H9 (cell line): ENCODE measurements at regions not wholly inside any gene's neighbourhood (a gene's known extent, or its start where the extent isn't known, plus 50 kb on each side); places are given as distances from the start of the nearest gene placed in this dataset.

ENCODE experiments used
- DNase-seq: peaks from one replicate; pipeline ENCODE4 v3.0.0-alpha.2; 2017
- H2AFZ ChIP-seq: one replicate; pipeline ENCODE4 v1.6.1; 2013; ENCODE audit warnings: mild to moderate bottlenecking, low read length, control low read depth, moderate library complexity
- H2AK5ac ChIP-seq: 2 replicates; pipeline ENCODE4 v1.6.1; 2013; ENCODE audit warnings: low read length, control low read depth, mixed read lengths; ENCODE audit not compliant: insufficient read length
- H2BK120ac ChIP-seq: one replicate; pipeline ENCODE4 v1.6.1; 2013; ENCODE audit warnings: low read depth, mild to moderate bottlenecking, low read length, control low read depth, inconsistent platforms; ENCODE audit not compliant: poor library complexity, severe bottlenecking
- H2BK12ac ChIP-seq: 2 replicates; pipeline ENCODE4 v1.6.1; 2013; ENCODE audit warnings: low read length, control low read depth, mixed read lengths, low read depth; ENCODE audit not compliant: insufficient read length
- H2BK15ac ChIP-seq: 2 replicates; pipeline ENCODE4 v1.6.1; 2013; ENCODE audit warnings: low read depth, low read length, control low read depth
- H2BK20ac ChIP-seq: one replicate; pipeline ENCODE4 v1.6.1; 2013; ENCODE audit warnings: low read depth, mild to moderate bottlenecking, low read length, control low read depth, inconsistent platforms; ENCODE audit not compliant: poor library complexity, severe bottlenecking
- H2BK5ac ChIP-seq: 2 replicates; pipeline ENCODE4 v1.6.1; 2013; ENCODE audit warnings: low read length, control low read depth, mixed read lengths; ENCODE audit not compliant: insufficient read length
- H3K14ac ChIP-seq: 2 replicates; pipeline ENCODE4 v1.6.1; 2013; ENCODE audit warnings: low read length, control low read depth; ENCODE audit not compliant: insufficient read depth
- H3K18ac ChIP-seq: 2 replicates; pipeline ENCODE4 v1.6.1; 2013; ENCODE audit warnings: low read depth, mild to moderate bottlenecking, mixed read lengths, low read length, control low read depth; ENCODE audit not compliant: insufficient read length
- H3K23ac ChIP-seq: 2 replicates; pipeline ENCODE4 v1.6.1; 2013; ENCODE audit warnings: low read length, control low read depth, mixed read lengths, low read depth; ENCODE audit not compliant: insufficient read length
- H3K23me2 ChIP-seq: 2 replicates; pipeline ENCODE4 v1.6.1; 2013; ENCODE audit warnings: low read depth, mild to moderate bottlenecking, mixed read lengths, low read length, control low read depth; ENCODE audit not compliant: insufficient read length, poor library complexity, severe bottlenecking
- H3K27ac ChIP-seq: 2 replicates; pipeline ENCODE4 v1.5.1; 2013; ENCODE audit warnings: low read length, control low read depth, mixed read lengths, low read depth; ENCODE audit not compliant: insufficient read length
- H3K27me3 ChIP-seq: 2 replicates; pipeline ENCODE4 v1.6.1; 2013; ENCODE audit warnings: low read length, control low read depth, inconsistent platforms; ENCODE audit not compliant: insufficient read depth
- H3K4ac ChIP-seq: 2 replicates; pipeline ENCODE4 v1.6.1; 2013; ENCODE audit warnings: low read depth, mild to moderate bottlenecking, control low read depth, inconsistent platforms, low read length, moderate library complexity
- H3K4me1 ChIP-seq: 2 replicates; pipeline ENCODE4 v1.6.1; 2013; ENCODE audit warnings: low read length, control low read depth, inconsistent platforms; ENCODE audit not compliant: insufficient read depth
- H3K4me2 ChIP-seq: 2 replicates; pipeline ENCODE4 v1.6.1; 2013; ENCODE audit warnings: low read length, control low read depth, mixed read lengths; ENCODE audit not compliant: insufficient read length, insufficient read depth
- H3K56ac ChIP-seq: 2 replicates; pipeline ENCODE4 v1.6.1; 2013; ENCODE audit warnings: low read depth, mild to moderate bottlenecking, mixed read lengths, low read length, control low read depth; ENCODE audit not compliant: insufficient read length
- H3K79me1 ChIP-seq: 2 replicates; pipeline ENCODE4 v1.6.1; 2013; ENCODE audit warnings: low read depth, mild to moderate bottlenecking, moderate library complexity, low read length, control low read depth, inconsistent platforms; ENCODE audit not compliant: insufficient read depth, poor library complexity, severe bottlenecking
- H3K79me2 ChIP-seq: 2 replicates; pipeline ENCODE4 v1.6.1; 2013; ENCODE audit warnings: low read length, control low read depth, inconsistent platforms; ENCODE audit not compliant: insufficient read depth
- H3K9ac ChIP-seq: 2 replicates; pipeline ENCODE4 v1.6.1; 2013; ENCODE audit warnings: low read length, control low read depth, mixed read lengths; ENCODE audit not compliant: insufficient read length; ENCODE audit errors: extremely low read depth
- H3K9me3 ChIP-seq: one replicate; pipeline ENCODE4 v1.6.1; 2013; ENCODE audit warnings: low read depth, low read length, inconsistent platforms; ENCODE audit not compliant: control insufficient read depth
- H3T11ph ChIP-seq: one replicate; pipeline ENCODE4 v1.6.1; 2013; ENCODE audit warnings: mild to moderate bottlenecking, low read length, control low read depth, inconsistent platforms
- H4K20me1 ChIP-seq: one replicate; pipeline ENCODE4 v1.6.1; 2013; ENCODE audit not compliant: control insufficient read depth, insufficient read length, insufficient read depth
- H4K5ac ChIP-seq: 2 replicates; pipeline ENCODE4 v1.6.1; 2013; ENCODE audit warnings: low read depth, mild to moderate bottlenecking, mixed read lengths, low read length, control low read depth; ENCODE audit not compliant: insufficient read length
- H4K8ac ChIP-seq: replicated peaks from 2 replicates; pipeline ENCODE4 v1.6.1; 2013; ENCODE audit warnings: low read length, control low read depth, mixed read lengths, low read depth; ENCODE audit not compliant: insufficient read length
- H4K91ac ChIP-seq: 2 replicates; pipeline ENCODE4 v1.6.1; 2013; ENCODE audit warnings: low read depth, mild to moderate bottlenecking, moderate library complexity, mixed read lengths, low read length, control low read depth; ENCODE audit not compliant: insufficient read length
- H3K27ac Mint-ChIP-seq, 3 experiments: 2 replicates in 2 of 3; 3 replicates in 1 of 3; pipeline ENCODE4 v1.8.0; 2020 to 2021; ENCODE audit warnings: mixed read lengths in 3 of 3, mild to moderate bottlenecking in 1 of 3, moderate library complexity in 1 of 3
- H3K27me3 Mint-ChIP-seq: 2 replicates; pipeline ENCODE4 v1.8.0; 2021; ENCODE audit warnings: low read depth, mild to moderate bottlenecking, moderate library complexity, mixed read lengths
- H3K36me3 Mint-ChIP-seq, 3 experiments: 2 replicates in 2 of 3; 3 replicates in 1 of 3; pipeline ENCODE4 v1.8.0; 2020 to 2021; ENCODE audit warnings: low read depth in 3 of 3, mixed read lengths in 3 of 3; ENCODE audit not compliant: insufficient read depth in 1 of 3
- H3K4me1 Mint-ChIP-seq, 2 experiments: 2 replicates each; pipeline ENCODE4 v1.8.0; 2020; ENCODE audit warnings: mixed read lengths in 2 of 2
- H3K4me3 Mint-ChIP-seq, 2 experiments: 2 replicates in 1 of 2; 3 replicates in 1 of 2; pipeline ENCODE4 v1.8.0; 2020 to 2021; ENCODE audit warnings: mild to moderate bottlenecking in 2 of 2, mixed read lengths in 2 of 2, moderate library complexity in 1 of 2
- H3K9me3 Mint-ChIP-seq, 2 experiments: 2 replicates in 1 of 2; 3 replicates in 1 of 2; pipeline ENCODE4 v1.8.0; 2020; ENCODE audit warnings: mild to moderate bottlenecking in 2 of 2, mixed read lengths in 2 of 2, moderate library complexity in 1 of 2
- CTCF ChIP-seq: fragments of 200-600 bp; sonication (generic); conservative IDR thresholded peaks from 3 replicates; pipeline ENCODE4 v1.8.0; 2021; ENCODE audit warnings: antibody characterized with exemption, mild to moderate bottlenecking
- WGBS: extraction: QIAGEN DNeasy Blood & Tissue Kit; methylation state at CpG from one replicate; pipeline ENCODE4 v1.1.7; 2013; ENCODE audit warnings: missing lambda C conversion rate, low lambda C conversion rate, mixed read lengths; ENCODE audit not compliant: insufficient read length; ENCODE audit errors: extremely low coverage; 5-methylcytosine and 5-hydroxymethylcytosine counted together

DNA sequence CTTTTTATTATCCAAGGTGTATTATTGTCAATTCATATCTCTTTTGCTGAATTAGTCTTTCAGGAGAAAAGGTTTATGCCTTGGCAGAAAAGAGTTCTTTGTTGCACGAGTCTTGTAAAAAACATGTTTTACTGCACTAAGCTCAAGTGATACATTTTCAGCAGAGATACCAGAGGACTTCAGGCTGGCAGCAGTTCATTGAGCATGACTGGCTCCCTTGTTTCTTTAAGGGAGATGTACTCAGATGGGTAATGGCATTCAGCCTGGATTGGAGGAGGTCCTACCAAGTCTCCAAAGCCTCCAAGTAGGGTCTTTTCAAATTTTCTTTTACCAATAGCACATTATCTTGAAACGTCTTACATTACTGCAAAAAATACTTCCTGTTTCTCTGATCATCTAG, 400.1 kb downstream of the NSUN3 start:
- H2BK20ac ChIP-seq, result no peak overlapping the region
- no peaks in the 10 kb centered on the region for H4K20me1 ChIP-seq
- H3K4me1 ChIP-seq, result peaks cover 2% of the 10 kb centered on the region; the same call in 1 of the 2 replicates
- peaks cover 10 to 12% of the 10 kb centered on the region in 2 experiments for H3K4me1 Mint-ChIP-seq
- H4K8ac ChIP-seq, result no peak overlapping the region
- no peak overlapping the region for H3K4me2 ChIP-seq
- no peak for DNase-seq
- H3K4ac ChIP-seq, result no peak overlapping the region
- no peak overlapping the region for H3K14ac ChIP-seq
- no peak overlapping the region for H3K27ac Mint-ChIP-seq
- no peaks in the 10 kb centered on the region for H3K9me3 ChIP-seq
- no peak overlapping the region for H3K18ac ChIP-seq
- H3K27me3 ChIP-seq, result no peaks in the 10 kb centered on the region
- no peak overlapping the region for H2AFZ ChIP-seq
- no peak overlapping the region for H3T11ph ChIP-seq
- H3K4me3 Mint-ChIP-seq, result no peak overlapping the region
- no peaks in the 10 kb centered on the region for H3K23me2 ChIP-seq
- H3K79me1 ChIP-seq, result no peaks in the 10 kb centered on the region
- no peak overlapping the region for H2BK120ac ChIP-seq
- no peaks in the 10 kb centered on the region for H3K9me3 Mint-ChIP-seq
- H4K5ac ChIP-seq, result no peak overlapping the region
- H3K36me3 Mint-ChIP-seq, result no peaks in the 10 kb centered on the region
- TF ChIP-seq CTCF, result no peak
- H3K9ac ChIP-seq, result no peak overlapping the region
- WGBS, result no CpG with 5 or more reads among the region's 2 CpGs
- no peak overlapping the region for H2BK12ac ChIP-seq
- H2BK5ac ChIP-seq, result no peak overlapping the region
- no peak overlapping the region for H3K23ac ChIP-seq
- H3K27me3 Mint-ChIP-seq, result no peaks in the 10 kb centered on the region
- H2BK15ac ChIP-seq, result no peak overlapping the region
- no peak overlapping the region for H3K27ac ChIP-seq
- no peak overlapping the region for H2AK5ac ChIP-seq
- no peaks in the 10 kb centered on the region for H3K79me2 ChIP-seq
- H4K91ac ChIP-seq, result no peak overlapping the region
- H3K56ac ChIP-seq, result no peak overlapping the region
